IMR-90 (cell line): ENCODE measurements at regions not wholly inside any gene's neighbourhood (a gene's known extent, or its start where the extent isn't known, plus 50 kb on each side); places are given as distances from the start of the nearest gene placed in this dataset.

Experiments
- ATAC-seq: fragments of 200-7000 bp; cut with Tn5 transposase; 2 replicates; pipeline ENCODE4 v1.9.1; 2020; ENCODE audit warnings: low read depth, mild to moderate bottlenecking, moderate library complexity
- BruUV-seq: library from RNA; stranded (reverse); fragments of 400-500 nt; replicated peaks from 2 replicates; lab custom pipeline; 2021; lab: Mats Ljungman, UMichigan
- CTCF ChIA-PET: fragments of 300-600 bp; formaldehyde crosslinking; extraction: SDS; loops from one replicate; lab custom pipeline; 2021; ENCODE audit warnings: antibody characterized with exemption; lab: Yijun Ruan, JAX
- POLR2A ChIA-PET: fragments of 300-600 bp; sonication (Branson Sonifier 250); formaldehyde crosslinking; loops from one replicate; lab custom pipeline; 2022; ENCODE audit warnings: antibody characterized with exemption; ENCODE audit not compliant: unreplicated experiment; lab: Charles Lee
- DNase-seq: peaks from one replicate; pipeline ENCODE4 v3.0.0; 2013
- H2AFZ ChIP-seq: replicated peaks from 2 replicates; pipeline ENCODE3; 2013; ENCODE audit warnings: low read length, mild to moderate bottlenecking; ENCODE audit not compliant: poor library complexity
- H2AK5ac ChIP-seq: 2 replicates; pipeline ENCODE4 v1.6.1; 2013; ENCODE audit warnings: low read depth, low read length, inconsistent platforms
- H2AK9ac ChIP-seq: replicated peaks from 2 replicates; pipeline ENCODE3; 2013; ENCODE audit warnings: mild to moderate bottlenecking, low read depth, low read length, moderate library complexity; ENCODE audit not compliant: poor library complexity
- H2BK120ac ChIP-seq: 2 replicates; pipeline ENCODE4 v1.6.1; 2013; ENCODE audit warnings: low read depth, low read length, inconsistent platforms
- H2BK15ac ChIP-seq: 3 replicates; pipeline ENCODE4 v1.6.1; 2013; ENCODE audit warnings: low read depth, low read length, inconsistent platforms
- H2BK20ac ChIP-seq: 2 replicates; pipeline ENCODE4 v1.6.1; 2013; ENCODE audit warnings: low read depth, mild to moderate bottlenecking, inconsistent platforms, low read length, moderate library complexity
- H2BK5ac ChIP-seq: 2 replicates; pipeline ENCODE4 v1.6.1; 2013; ENCODE audit warnings: mild to moderate bottlenecking, low read depth, low read length, inconsistent platforms; ENCODE audit not compliant: poor library complexity, severe bottlenecking
- H3K14ac ChIP-seq: replicated peaks from 2 replicates; pipeline ENCODE4 v1.6.1; 2013; ENCODE audit warnings: low read depth, low read length, inconsistent platforms
- H3K18ac ChIP-seq: 2 replicates; pipeline ENCODE4 v1.6.1; 2013; ENCODE audit warnings: low read depth, low read length, control low read depth
- H3K23ac ChIP-seq: 2 replicates; pipeline ENCODE4 v1.6.1; 2013; ENCODE audit warnings: low read depth, low read length, inconsistent platforms
- H3K27ac ChIP-seq: 2 replicates; pipeline ENCODE4 v1.5.1; 2013; ENCODE audit warnings: mild to moderate bottlenecking, control low read depth, low read length; ENCODE audit not compliant: insufficient read depth
- H3K27me3 ChIP-seq: 2 replicates; pipeline ENCODE4 v1.6.1; 2013; ENCODE audit warnings: low read length; ENCODE audit not compliant: control insufficient read depth, insufficient read depth
- H3K36me3 ChIP-seq: 2 replicates; pipeline ENCODE4 v1.6.1; 2013; ENCODE audit warnings: low read length, mixed read lengths; ENCODE audit not compliant: control insufficient read depth, insufficient read depth
- H3K4ac ChIP-seq: 2 replicates; pipeline ENCODE4 v1.6.1; 2013; ENCODE audit warnings: low read depth, low read length, inconsistent platforms
- H3K4me1 ChIP-seq: 2 replicates; pipeline ENCODE4 v1.6.1; 2013; ENCODE audit warnings: low read length, mixed read lengths; ENCODE audit not compliant: control insufficient read depth, insufficient read depth
- H3K4me2 ChIP-seq: 2 replicates; pipeline ENCODE4 v1.6.1; 2013; ENCODE audit warnings: low read depth, mild to moderate bottlenecking, control low read depth, low read length, moderate library complexity
- H3K4me3 ChIP-seq: 2 replicates; pipeline ENCODE4 v1.5.1; 2013; ENCODE audit warnings: low read depth, mild to moderate bottlenecking, control low read depth, low read length, moderate library complexity; ENCODE audit not compliant: insufficient read depth
- H3K56ac ChIP-seq: 2 replicates; pipeline ENCODE4 v1.6.1; 2013; ENCODE audit warnings: low read length, inconsistent platforms; ENCODE audit not compliant: insufficient read depth; ENCODE audit errors: extremely low read depth
- H3K79me1 ChIP-seq, 2 experiments: 2 replicates each; pipeline ENCODE4 v1.6.1; 2013; ENCODE audit warnings: low read length in 2 of 2, inconsistent platforms in 1 of 2, low read depth in 1 of 2
- H3K9ac ChIP-seq: 2 replicates; pipeline ENCODE4 v1.6.1; 2013; ENCODE audit warnings: low read depth, low read length, control low read depth
- H3K9me1 ChIP-seq: 2 replicates; pipeline ENCODE4 v1.6.1; 2013; ENCODE audit warnings: low read length, inconsistent platforms; ENCODE audit not compliant: insufficient read depth
- H3K9me3 ChIP-seq: 2 replicates; pipeline ENCODE4 v1.6.1; 2013; ENCODE audit warnings: low read length; ENCODE audit not compliant: control insufficient read depth, insufficient read depth
- H4K20me1 ChIP-seq: 2 replicates; pipeline ENCODE4 v1.6.1; 2013; ENCODE audit warnings: low read length, inconsistent platforms; ENCODE audit not compliant: insufficient read depth
- H4K5ac ChIP-seq: 2 replicates; pipeline ENCODE4 v1.6.1; 2013; ENCODE audit warnings: mild to moderate bottlenecking, low read depth, low read length, control low read depth
- H4K8ac ChIP-seq, 2 experiments: 2 replicates each; pipeline ENCODE4 v1.6.1; 2013; ENCODE audit warnings: low read depth in 2 of 2, low read length in 2 of 2, control low read depth in 1 of 2, inconsistent platforms in 1 of 2
- H4K91ac ChIP-seq: 2 replicates; pipeline ENCODE4 v1.6.1; 2013; ENCODE audit warnings: low read depth, low read length, inconsistent platforms; ENCODE audit not compliant: insufficient read depth
- CHD1 ChIP-seq: IDR thresholded peaks from 2 replicates; pipeline ENCODE4 v1.6.1; 2012; ENCODE audit warnings: low read depth, low read length, improper control_type of control experiment
- MAFK ChIP-seq: IDR thresholded peaks from 2 replicates; pipeline ENCODE4 v1.6.1; 2012; ENCODE audit warnings: low read depth, low read length, improper control_type of control experiment
- MAZ ChIP-seq: IDR thresholded peaks from 2 replicates; pipeline ENCODE4 v1.6.1; 2012; ENCODE audit warnings: low read depth, mild to moderate bottlenecking, low read length, improper control_type of control experiment, moderate library complexity, borderline replicate concordance
- MXI1 ChIP-seq: IDR thresholded peaks from 2 replicates; pipeline ENCODE4 v1.6.1; 2012; ENCODE audit warnings: low read depth, mild to moderate bottlenecking, low read length, moderate library complexity, borderline replicate concordance
- NFE2L2 ChIP-seq: fragments of 150-350 bp; IDR thresholded peaks from 2 replicates; pipeline ENCODE4 v1.6.1; 2016; ENCODE audit warnings: low read depth, mild to moderate bottlenecking, low read length
- RAD21 ChIP-seq: IDR thresholded peaks from 2 replicates; pipeline ENCODE4 v1.6.1; 2012; ENCODE audit warnings: low read length, improper control_type of control experiment
- RCOR1 ChIP-seq: IDR thresholded peaks from 2 replicates; pipeline ENCODE4 v1.6.1; 2012; ENCODE audit warnings: mild to moderate bottlenecking, low read length, improper control_type of control experiment; ENCODE audit not compliant: insufficient replicate concordance
- WGBS, 2 experiments: methylation state at CpG; one replicate each; pipeline versions ENCODE4 v1.1.5 to v1.1.7; 2013; ENCODE audit warnings: missing lambda C conversion rate in 2 of 2; ENCODE audit not compliant: insufficient read length in 1 of 2; ENCODE audit errors: extremely low coverage in 2 of 2; 5-methylcytosine and 5-hydroxymethylcytosine counted together
- dilution Hi-C: fragments of 300-500 bp; cut with HindIII; formaldehyde crosslinking; loops from one replicate; pipeline ENCODE4 v1.14.3; 2018; ENCODE audit warnings: low sequenced_read_pairs; ENCODE audit not compliant: unreplicated experiment
- in situ Hi-C: fragments of 300-500 bp; cut with MboI; formaldehyde crosslinking; loops from 3 replicates; pipeline ENCODE4 v1.14.3; 2019; ENCODE audit warnings: low sequenced_read_pairs, inconsistent platforms, mixed read lengths
- intact Hi-C: fragments of 100-400 bp; cut with micrococcal nuclease; formaldehyde crosslinking; loops from 2 replicates; pipeline ENCODE4 v1.10.0; 2022
- TF ChIP-seq, protein P1 (sequence below): conservative IDR thresholded peaks from 2 replicates; pipeline ENCODE4 v1.5.1; 2012; ENCODE audit warnings: mild to moderate bottlenecking, low read depth, low read length, improper control_type of control experiment

DNA sequence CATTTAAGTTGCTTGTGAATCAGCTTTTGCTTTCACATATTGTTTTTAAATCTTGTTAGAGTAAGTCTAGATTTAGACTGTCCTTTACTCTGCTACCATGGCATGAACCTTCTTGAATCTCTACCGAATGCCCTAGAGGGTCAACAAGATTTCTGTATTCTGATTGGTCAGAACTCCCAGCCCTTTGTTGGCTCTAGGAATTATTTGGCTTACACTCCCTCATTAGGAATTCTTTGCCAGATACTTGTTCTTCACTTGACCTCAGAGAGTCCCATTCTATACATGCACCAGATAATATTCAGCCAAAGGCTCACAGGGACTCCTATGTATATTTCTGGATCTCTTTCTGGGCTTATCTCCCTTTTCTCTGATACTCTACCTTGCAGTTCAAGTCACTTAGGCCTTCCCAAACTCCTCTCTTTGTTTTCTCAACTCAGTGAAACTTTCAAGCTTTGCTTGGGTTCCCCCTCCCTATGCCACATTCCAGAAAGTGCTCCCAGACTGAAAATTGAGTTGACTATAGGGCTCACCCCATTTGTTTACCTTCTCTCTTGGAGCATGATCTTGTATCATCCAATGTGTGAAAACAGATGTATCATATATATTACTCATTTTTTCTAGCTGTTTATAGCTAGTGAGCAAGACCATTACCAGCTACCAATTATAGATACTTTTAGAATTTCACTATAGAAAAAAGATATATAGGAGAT is 405.0 kb downstream of the PLPP3 start:
- peak overlapping the region; percentile 18; the same call in 1 of the 2 replicates for H3K18ac ChIP-seq
- dilution Hi-C loops (no loop called here), intact Hi-C loops (no loop called here), in situ Hi-C loops (no loop called here)
- no peaks in the 10 kb centered on the region; the same call in 1 of the 2 replicates for H3K9me1 ChIP-seq
- ATAC-seq (peak; percentile 35), DNase-seq (no peak)
- H4K91ac ChIP-seq, result no peak overlapping the region
- H3K4me2 ChIP-seq, result no peak overlapping the region
- no peak overlapping the region for H3K27ac ChIP-seq
- H4K5ac ChIP-seq, result no peak overlapping the region; the same call in 1 of the 2 replicates
- H2BK120ac ChIP-seq, result no peak overlapping the region
- no peak overlapping the region for H2AK9ac ChIP-seq
- no peaks in the 10 kb centered on the region for H3K27me3 ChIP-seq
- ChIA-PET CTCF (no interaction called here), POLR2A (no interaction called here)
- no peak for TF ChIP-seq RAD21
- no peak for TF ChIP-seq NFE2L2
- TF ChIP-seq MXI1, result no peak
- TF ChIP-seq MAZ, result no peak
- TF ChIP-seq, protein P1, sequence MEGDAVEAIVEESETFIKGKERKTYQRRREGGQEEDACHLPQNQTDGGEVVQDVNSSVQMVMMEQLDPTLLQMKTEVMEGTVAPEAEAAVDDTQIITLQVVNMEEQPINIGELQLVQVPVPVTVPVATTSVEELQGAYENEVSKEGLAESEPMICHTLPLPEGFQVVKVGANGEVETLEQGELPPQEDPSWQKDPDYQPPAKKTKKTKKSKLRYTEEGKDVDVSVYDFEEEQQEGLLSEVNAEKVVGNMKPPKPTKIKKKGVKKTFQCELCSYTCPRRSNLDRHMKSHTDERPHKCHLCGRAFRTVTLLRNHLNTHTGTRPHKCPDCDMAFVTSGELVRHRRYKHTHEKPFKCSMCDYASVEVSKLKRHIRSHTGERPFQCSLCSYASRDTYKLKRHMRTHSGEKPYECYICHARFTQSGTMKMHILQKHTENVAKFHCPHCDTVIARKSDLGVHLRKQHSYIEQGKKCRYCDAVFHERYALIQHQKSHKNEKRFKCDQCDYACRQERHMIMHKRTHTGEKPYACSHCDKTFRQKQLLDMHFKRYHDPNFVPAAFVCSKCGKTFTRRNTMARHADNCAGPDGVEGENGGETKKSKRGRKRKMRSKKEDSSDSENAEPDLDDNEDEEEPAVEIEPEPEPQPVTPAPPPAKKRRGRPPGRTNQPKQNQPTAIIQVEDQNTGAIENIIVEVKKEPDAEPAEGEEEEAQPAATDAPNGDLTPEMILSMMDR, result no peak
- TF ChIP-seq MAFK, result no peak
- TF ChIP-seq RCOR1, result no peak
- no peak for TF ChIP-seq CHD1
- no peaks in the 10 kb centered on the region for H4K20me1 ChIP-seq
- no peaks in the 10 kb centered on the region for H3K9me3 ChIP-seq
- WGBS, 2 experiments, result no CpG with 5 or more reads among the region's 1 CpG
- no peak overlapping the region for H2AK5ac ChIP-seq
- no peak overlapping the region for H3K9ac ChIP-seq
- no peak overlapping the region for H2AFZ ChIP-seq
- H2BK15ac ChIP-seq, result no peak overlapping the region
- no peak overlapping the region for H3K4ac ChIP-seq
- no peak overlapping the region for H4K8ac ChIP-seq
- no peak overlapping the region for H2BK20ac ChIP-seq
- H3K23ac ChIP-seq, result no peak overlapping the region
- no TSS peak for BruUV-seq
- H3K4me1 ChIP-seq, result peaks cover 5% of the 10 kb centered on the region; the same call in 1 of the 2 replicates
- no peaks in the 10 kb centered on the region for H3K79me1 ChIP-seq
- H3K14ac ChIP-seq, result no peak overlapping the region
- no peaks in the 10 kb centered on the region for H3K36me3 ChIP-seq
- H3K4me3 ChIP-seq, result no peak overlapping the region
- no peak overlapping the region for H3K56ac ChIP-seq
- no peak overlapping the region for H2BK5ac ChIP-seq
